ENCODE measurements at regions not wholly inside any gene's neighbourhood (a gene's known extent, or its start where the extent isn't known, plus 50 kb on each side); places are given as distances from the start of the nearest gene placed in this dataset.
A peak's percentile ranks its signal among the peaks of the same experiment; 100 is the strongest.

- no peak overlapping the region for H3K4me3 ChIP-seq
- no peak overlapping the region for H3K27ac ChIP-seq
- no peaks in the 10 kb centered on the region for H3K9me3 ChIP-seq
- intact Hi-C loops (cut with DNase I) = no loop called here
- no peaks in the 10 kb centered on the region for H3K4me1 ChIP-seq
- no peaks in the 10 kb centered on the region for H3K36me3 ChIP-seq (replicated peaks in 1 of 2; ENCODE audit: insufficient read depth in 1 of 2, low read depth in 2 of 2)
- WGBS, 2 donors = 83% methylated on average over 1 of the region's 1 CpG
- ATAC-seq (no peak), DNase-seq (no peak)
- TF ChIP-seq CTCF (IDR thresholded peaks at IDR 0.05) (no peak), POLR2A (IDR thresholded peaks at IDR 0.05) (no peak)
- no peaks in the 10 kb centered on the region for H3K27me3 ChIP-seq
These were observed 133.0 kb upstream of the CADM2 start for GRCh38 chr3:84825817-84826216.

DNA sequence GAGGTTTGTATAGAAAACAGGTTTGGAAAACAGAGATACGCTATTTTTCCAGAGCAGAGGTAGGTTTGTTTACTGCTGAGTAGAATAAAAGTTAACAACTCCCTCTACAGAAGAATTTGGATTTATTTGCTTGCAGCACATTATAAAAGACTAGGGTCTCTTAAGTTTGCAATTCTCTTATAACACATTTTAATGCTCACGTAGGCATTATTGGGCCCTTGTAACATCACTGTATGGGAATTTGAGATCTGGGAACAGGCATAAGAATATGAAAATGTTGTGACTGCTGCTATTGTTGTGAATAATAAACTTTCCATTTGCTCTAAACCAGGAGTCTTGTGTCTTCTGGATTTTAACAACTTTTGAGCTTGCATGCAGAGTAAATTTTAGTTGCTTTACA lies 128.3 kb upstream of the CADM2 start:
- TF ChIP-seq CTCF (IDR thresholded peaks at IDR 0.05) (no peak), POLR2A (IDR thresholded peaks at IDR 0.05) (no peak)
- no peaks in the 10 kb centered on the region for H3K4me1 ChIP-seq
- intact Hi-C loops (cut with DNase I) = no loop called here
- H3K4me3 ChIP-seq = no peak overlapping the region
- no peaks in the 10 kb centered on the region for H3K27me3 ChIP-seq
- no peaks in the 10 kb centered on the region for H3K36me3 ChIP-seq (replicated peaks in 1 of 2; ENCODE audit: insufficient read depth in 1 of 2, low read depth in 2 of 2)
- H3K27ac ChIP-seq = no peak overlapping the region
- DNase-seq (no peak), ATAC-seq (no peak)
- no peaks in the 10 kb centered on the region for H3K9me3 ChIP-seq
- WGBS, 2 donors = 75 to 80% methylated on average over 2 of the region's 2 CpGs

DNA sequence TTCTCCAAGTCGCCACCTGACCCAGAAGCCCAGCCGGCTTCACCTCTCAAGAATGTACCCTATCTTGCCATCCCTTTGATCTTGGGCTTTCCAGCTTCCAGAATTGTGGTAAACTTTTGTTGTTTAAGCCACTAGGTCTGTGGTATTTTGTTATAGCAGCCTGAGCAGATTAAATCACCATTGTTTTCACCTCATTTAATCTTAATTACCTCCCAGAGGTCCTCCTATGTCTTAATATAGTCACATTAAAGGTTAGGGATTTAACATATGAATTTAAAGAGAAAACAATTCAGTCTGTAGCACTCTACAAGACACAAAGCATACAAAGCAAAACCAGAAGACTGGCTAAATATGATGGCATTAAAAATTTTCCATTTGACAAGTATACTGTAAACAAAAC lies 123.4 kb upstream of the CADM2 start:
- Histone ChIP-seq H3K4me3 (no peak overlapping the region), H3K36me3 (replicated peaks in 1 of 2; ENCODE audit: insufficient read depth in 1 of 2, low read depth in 2 of 2) (no peaks in the 10 kb centered on the region), H3K9me3 (no peaks in the 10 kb centered on the region), H3K4me1 (no peaks in the 10 kb centered on the region), H3K27me3 (no peaks in the 10 kb centered on the region), H3K27ac (no peak overlapping the region)
- intact Hi-C loops (cut with DNase I) = no loop called here
- 62 to 66% methylated on average over 2 of the region's 2 CpGs for WGBS, 2 donors
- no peak for TF ChIP-seq POLR2A (IDR thresholded peaks at IDR 0.05)
- no peak for TF ChIP-seq CTCF (IDR thresholded peaks at IDR 0.05)
- DNase-seq (no peak), ATAC-seq (no peak)

GRCh38 chr3:84836961-84837360 lies 121.8 kb upstream of the CADM2 start:
- Histone ChIP-seq H3K4me1 (no peaks in the 10 kb centered on the region), H3K36me3 (replicated peaks in 1 of 2; ENCODE audit: insufficient read depth in 1 of 2, low read depth in 2 of 2) (no peaks in the 10 kb centered on the region), H3K9me3 (no peaks in the 10 kb centered on the region), H3K27me3 (no peaks in the 10 kb centered on the region), H3K4me3 (no peak overlapping the region), H3K27ac (no peak overlapping the region)
- no peak for TF ChIP-seq POLR2A (IDR thresholded peaks at IDR 0.05)
- no peak for TF ChIP-seq CTCF (IDR thresholded peaks at IDR 0.05)
- peak; percentile 39 to 66 (median 51) for DNase-seq
- intact Hi-C loops (cut with DNase I) = no loop called here
- 0 to 7% methylated on average over 2 of the region's 2 CpGs for WGBS, 2 donors
- ATAC-seq = peak; percentile 63

- ATAC-seq (no peak), DNase-seq (no peak)
- Histone ChIP-seq H3K4me3 (no peak overlapping the region), H3K9me3 (no peaks in the 10 kb centered on the region), H3K27me3 (no peaks in the 10 kb centered on the region), H3K36me3 (replicated peaks in 1 of 2; ENCODE audit: insufficient read depth in 1 of 2, low read depth in 2 of 2) (no peaks in the 10 kb centered on the region), H3K4me1 (no peaks in the 10 kb centered on the region), H3K27ac (no peak overlapping the region)
- TF ChIP-seq CTCF (IDR thresholded peaks at IDR 0.05) (no peak), POLR2A (IDR thresholded peaks at IDR 0.05) (no peak)
- 76 to 82% methylated on average over 3 of the region's 3 CpGs for WGBS, 2 donors
- intact Hi-C loops (cut with DNase I) = no loop called here
These were observed 81.7 kb upstream of the CADM2 start for GRCh38 chr3:84877092-84877491.

Measured in body of pancreas (tissue), 4 donors.